Endothelial cell of umbilical vein (primary cell): ENCODE measurements at regions not wholly inside any gene's neighbourhood (a gene's known extent, or its start where the extent isn't known, plus 50 kb on each side); places are given as distances from the start of the nearest gene placed in this dataset.

Experiments
- BruUV-seq: library from RNA; stranded (reverse); fragments of 400-500 nt; replicated peaks from 2 replicates; lab custom pipeline; 2021; lab: Mats Ljungman, UMichigan
- CTCF ChIA-PET: fragments of 300-600, 350-600 bp; sonication (Branson Sonifier 250); formaldehyde crosslinking; loops from one replicate; lab custom pipeline; 2021; ENCODE audit warnings: antibody characterized with exemption, inconsistent platforms; lab: Charles Lee
- POLR2A ChIA-PET: fragments of 300-600, 350-600 bp; sonication (Branson Sonifier 250); formaldehyde crosslinking; loops from one replicate; lab custom pipeline; 2021; ENCODE audit warnings: antibody characterized with exemption, inconsistent platforms; lab: Charles Lee
- DNase-seq: peaks from one replicate; pipeline ENCODE4 v3.0.0-alpha.2; 2011; ENCODE audit warnings: low read depth, low spot score
- FAIRE-seq: peaks from 2 replicates; lab custom pipeline; 2011; peaks lifted over from hg19 to GRCh38; lab: Jason Lieb, UNC
- H2AFZ ChIP-seq: 2 replicates; pipeline ENCODE4 v1.6.0; 2012; ENCODE audit warnings: low read depth, low read length, control low read depth, inconsistent platforms
- H3K27ac ChIP-seq: 2 replicates; pipeline ENCODE4 v1.5.1; 2011; ENCODE audit warnings: low read depth, mild to moderate bottlenecking, control low read depth, low read length, moderate library complexity; ENCODE audit not compliant: insufficient read depth
- H3K27me3 ChIP-seq, 2 experiments: 2 replicates each; pipeline versions ENCODE4 v1.6.0 to v1.6.1; 2011; ENCODE audit warnings: low read length in 2 of 2, mixed read lengths in 1 of 2; ENCODE audit not compliant: control insufficient read depth in 2 of 2, insufficient read depth in 2 of 2
- H3K36me3 ChIP-seq, 2 experiments: 2 replicates in 1 of 2; 3 replicates in 1 of 2; pipeline ENCODE4 v1.5.1; 2011; ENCODE audit warnings: low read length in 2 of 2, mild to moderate bottlenecking in 1 of 2, moderate library complexity in 1 of 2; ENCODE audit not compliant: control insufficient read depth in 2 of 2, insufficient read depth in 2 of 2; ENCODE audit errors: extremely low read depth in 1 of 2
- H3K4me1 ChIP-seq: 3 replicates; pipeline ENCODE4 v1.5.1; 2011; ENCODE audit warnings: mild to moderate bottlenecking, low read length; ENCODE audit not compliant: control insufficient read depth, insufficient read depth; ENCODE audit errors: extremely low read depth
- H3K4me2 ChIP-seq: 2 replicates; pipeline ENCODE4 v1.6.1; 2011; ENCODE audit warnings: low read length, control low read depth, mixed read lengths; ENCODE audit not compliant: insufficient read depth
- H3K4me3 ChIP-seq, 3 experiments: fragments of 200-600 bp in 1 of 3; sonication (generic), shearing (Covaris generic) in 1 of 3; replicated peaks in 1 of 3; 2 replicates each; pipeline ENCODE4 v1.5.1; 2011 to 2016; ENCODE audit warnings: control low read depth in 3 of 3, low read length in 3 of 3, mild to moderate bottlenecking in 2 of 3, inconsistent platforms in 1 of 3, low read depth in 1 of 3, moderate library complexity in 1 of 3; ENCODE audit not compliant: insufficient read depth in 1 of 3
- H3K79me2 ChIP-seq: 2 replicates; pipeline ENCODE4 v1.6.0; 2012; ENCODE audit warnings: low read length, inconsistent platforms; ENCODE audit not compliant: control insufficient read depth, insufficient read depth
- H3K9ac ChIP-seq: replicated peaks from 2 replicates; pipeline ENCODE3; 2011; ENCODE audit warnings: low read length, control low read depth; ENCODE audit not compliant: insufficient read depth; ENCODE audit errors: extremely low read depth
- H3K9me1 ChIP-seq: replicated peaks from 3 replicates; pipeline ENCODE4 v1.6.0; 2011; ENCODE audit warnings: mild to moderate bottlenecking, low read length; ENCODE audit not compliant: control insufficient read depth, insufficient read depth; ENCODE audit errors: extremely low read depth
- H3K9me3 ChIP-seq: replicated peaks from 2 replicates; pipeline ENCODE4 v1.5.1; 2012; ENCODE audit warnings: low read length, inconsistent platforms; ENCODE audit not compliant: control insufficient read depth, insufficient read depth
- H4K20me1 ChIP-seq: replicated peaks from 2 replicates; pipeline ENCODE3; 2011; ENCODE audit warnings: mild to moderate bottlenecking, low read length; ENCODE audit not compliant: control insufficient read depth, insufficient read depth; ENCODE audit errors: extremely low read depth
- CTCF ChIP-seq, 2 donors: IDR thresholded peaks; 1 replicate in 1 of 2; 2 replicates in 1 of 2; pipeline ENCODE4 v1.5.1; 2011; ENCODE audit warnings: low read length in 2 of 2, mild to moderate bottlenecking in 2 of 2, moderate library complexity in 2 of 2, control low read depth in 1 of 2, inconsistent platforms in 1 of 2, low read depth in 1 of 2; ENCODE audit not compliant: insufficient read depth in 1 of 2; ENCODE audit errors: extremely low read depth in 1 of 2
- EZH2 ChIP-seq: IDR thresholded peaks from 2 replicates; pipeline ENCODE4 v1.6.1; 2012; ENCODE audit warnings: borderline replicate concordance, low read depth, mild to moderate bottlenecking, moderate library complexity, low read length, inconsistent platforms; ENCODE audit not compliant: severe bottlenecking
- FOS ChIP-seq: IDR thresholded peaks from 2 replicates; pipeline ENCODE4 v1.6.1; 2011; ENCODE audit warnings: mild to moderate bottlenecking, low read length, moderate library complexity, borderline replicate concordance; ENCODE audit not compliant: insufficient read depth
- GATA2 ChIP-seq: IDR thresholded peaks from 2 replicates; pipeline ENCODE4 v1.7.0; 2011; ENCODE audit warnings: low read depth, mild to moderate bottlenecking, moderate library complexity, mixed read lengths, low read length; ENCODE audit not compliant: insufficient read length, insufficient read depth
- JUN ChIP-seq: IDR thresholded peaks from 2 replicates; pipeline ENCODE4 v1.6.1; 2011; ENCODE audit warnings: borderline replicate concordance, low read depth; ENCODE audit not compliant: insufficient read length, insufficient read depth
- MAX ChIP-seq: IDR thresholded peaks from 2 replicates; pipeline ENCODE4 v1.6.1; 2011; ENCODE audit not compliant: insufficient read depth, insufficient read length
- MYC ChIP-seq: IDR thresholded peaks from one replicate; pipeline ENCODE4 v1.6.1; 2011; ENCODE audit warnings: mild to moderate bottlenecking, low read depth, low read length
- POLR2A ChIP-seq: IDR thresholded peaks from 2 replicates; pipeline ENCODE4 v1.6.1; 2012; ENCODE audit warnings: low read depth, mild to moderate bottlenecking, control low read depth, low read length
- POLR2AphosphoS5 ChIP-seq: IDR thresholded peaks from 2 replicates; pipeline ENCODE4 v1.6.1; 2012; ENCODE audit warnings: low read depth, mild to moderate bottlenecking, control low read depth, low read length, moderate library complexity; ENCODE audit not compliant: insufficient read depth
- dilution Hi-C: fragments of 300-500 bp; cut with MboI; formaldehyde crosslinking; loops from one replicate; pipeline ENCODE4 v1.15.0; 2019; ENCODE audit warnings: low sequenced_read_pairs; ENCODE audit not compliant: extremely low pct_ligation_motif_present
- intact Hi-C: fragments of 100-400 bp; cut with micrococcal nuclease; formaldehyde crosslinking; loops from one replicate; pipeline ENCODE4 v1.10.0; 2022

- BruUV-seq = no TSS peak
- H3K4me3 ChIP-seq = no peak overlapping the region
- CTCF ChIA-PET = no interaction called here
- TF ChIP-seq MYC (no peak), GATA2 (no peak), FOS (no peak), POLR2A (no peak), CTCF (IDR thresholded peaks at IDR 0.05; ENCODE audit: extremely low read depth in 1 of 2, insufficient read depth in 1 of 2, low read depth in 1 of 2, low read length in 2 of 2) (no peak), MAX (no peak), EZH2 (no peak), POLR2AphosphoS5 (no peak), JUN (no peak)
- intact Hi-C loops = no loop called here
- no peaks in the 10 kb centered on the region for H3K9me3 ChIP-seq
- no peaks in the 10 kb centered on the region for H3K79me2 ChIP-seq
- no peak overlapping the region for H2AFZ ChIP-seq
- DNase-seq (no peak), FAIRE-seq (no peak)
- no peaks in the 10 kb centered on the region for H3K36me3 ChIP-seq
- H3K4me1 ChIP-seq = no peaks in the 10 kb centered on the region
- H3K9ac ChIP-seq = no peak overlapping the region
- no peaks in the 10 kb centered on the region for H3K9me1 ChIP-seq
- H3K4me2 ChIP-seq = no peak overlapping the region
- dilution Hi-C loops = no loop called here
- H3K27me3 ChIP-seq = peaks cover 0 to 2% of the 10 kb centered on the region in 2 experiments
- no peaks in the 10 kb centered on the region for H4K20me1 ChIP-seq
- POLR2A ChIA-PET = no interaction called here
- no peak overlapping the region for H3K27ac ChIP-seq
These were observed 98.2 kb upstream of the WSCD1 start for GRCh38 chr17:5971969-5972368.
